Glutamatergic neuron (in vitro differentiated cells): ENCODE measurements at regions not wholly inside any gene's neighbourhood (a gene's known extent, or its start where the extent isn't known, plus 50 kb on each side); places are given as distances from the start of the nearest gene placed in this dataset.

Source experiments
- DNase-seq: peaks from one replicate; pipeline ENCODE4 v3.0.0; 2022
- H3K27ac Mint-ChIP-seq: one replicate; pipeline ENCODE4 v1.8.0; 2020; ENCODE audit warnings: mild to moderate bottlenecking, mixed read lengths, inconsistent platforms; ENCODE audit not compliant: unreplicated experiment
- H3K27me3 Mint-ChIP-seq: one replicate; pipeline ENCODE4 v1.8.0; 2020; ENCODE audit warnings: mild to moderate bottlenecking, moderate library complexity, mixed read lengths, inconsistent platforms; ENCODE audit not compliant: unreplicated experiment
- H3K36me3 Mint-ChIP-seq: one replicate; pipeline ENCODE4 v1.8.0; 2020; ENCODE audit warnings: mild to moderate bottlenecking, mixed read lengths, inconsistent platforms; ENCODE audit not compliant: unreplicated experiment
- H3K4me1 Mint-ChIP-seq: one replicate; pipeline ENCODE4 v1.8.0; 2020; ENCODE audit warnings: mild to moderate bottlenecking, low read depth, mixed read lengths, inconsistent platforms; ENCODE audit not compliant: unreplicated experiment
- H3K4me3 Mint-ChIP-seq: one replicate; pipeline ENCODE4 v1.8.0; 2020; ENCODE audit warnings: mild to moderate bottlenecking, mixed read lengths, inconsistent platforms; ENCODE audit not compliant: unreplicated experiment
- H3K9me3 Mint-ChIP-seq: one replicate; pipeline ENCODE4 v1.8.0; 2020; ENCODE audit warnings: mild to moderate bottlenecking, moderate library complexity, mixed read lengths, inconsistent platforms; ENCODE audit not compliant: unreplicated experiment
- CTCF ChIP-seq: fragments of 200-600 bp; sonication (generic); IDR thresholded peaks from one replicate; pipeline ENCODE4 v1.5.0; 2021; ENCODE audit not compliant: partially characterized antibody, unreplicated experiment

- no peak overlapping the region for H3K4me3 Mint-ChIP-seq
- no peaks in the 10 kb centered on the region for H3K4me1 Mint-ChIP-seq
- no peaks in the 10 kb centered on the region for H3K27me3 Mint-ChIP-seq
- H3K36me3 Mint-ChIP-seq = no peaks in the 10 kb centered on the region
- no peak for DNase-seq
- H3K27ac Mint-ChIP-seq = no peak overlapping the region
- H3K9me3 Mint-ChIP-seq = no peaks in the 10 kb centered on the region
- TF ChIP-seq CTCF = no peak
Observed at GRCh38 chr3:19016851-19017250, 131.5 kb upstream of the KCNH8 start.

- H3K4me3 Mint-ChIP-seq = no peak overlapping the region
- H3K9me3 Mint-ChIP-seq = no peaks in the 10 kb centered on the region
- no peaks in the 10 kb centered on the region for H3K36me3 Mint-ChIP-seq
- H3K4me1 Mint-ChIP-seq = no peaks in the 10 kb centered on the region
- no peak overlapping the region for H3K27ac Mint-ChIP-seq
- H3K27me3 Mint-ChIP-seq = no peaks in the 10 kb centered on the region
- DNase-seq = no peak
- TF ChIP-seq CTCF = no peak
Observed at GRCh38 chr3:19013879-19014278, 134.4 kb upstream of the KCNH8 start.

GRCh38 chr3:19012846-19013245 lies 135.5 kb upstream of the KCNH8 start:
- Mint-ChIP-seq H3K36me3 (no peaks in the 10 kb centered on the region), H3K4me3 (no peak overlapping the region), H3K27me3 (no peaks in the 10 kb centered on the region), H3K27ac (no peak overlapping the region), H3K9me3 (no peaks in the 10 kb centered on the region), H3K4me1 (no peaks in the 10 kb centered on the region)
- TF ChIP-seq CTCF = no peak
- no peak for DNase-seq

GRCh38 chr3:19002606-19003005 lies 145.7 kb upstream of the KCNH8 start:
- no peak for DNase-seq
- H3K4me1 Mint-ChIP-seq = no peaks in the 10 kb centered on the region
- H3K4me3 Mint-ChIP-seq = no peak overlapping the region
- no peak for TF ChIP-seq CTCF
- no peaks in the 10 kb centered on the region for H3K36me3 Mint-ChIP-seq
- H3K9me3 Mint-ChIP-seq = no peaks in the 10 kb centered on the region
- H3K27me3 Mint-ChIP-seq = peaks cover 5% of the 10 kb centered on the region
- H3K27ac Mint-ChIP-seq = no peak overlapping the region

GRCh38 chr3:18998069-18998468 lies 150.2 kb upstream of the KCNH8 start:
- Mint-ChIP-seq H3K9me3 (peaks cover 2% of the 10 kb centered on the region), H3K27me3 (peaks cover 3% of the 10 kb centered on the region), H3K27ac (no peak overlapping the region), H3K4me3 (no peak overlapping the region), H3K36me3 (peaks cover 6% of the 10 kb centered on the region), H3K4me1 (no peaks in the 10 kb centered on the region)
- no peak for TF ChIP-seq CTCF
- DNase-seq = no peak
